ENCODE measurements at regions not wholly inside any gene's neighbourhood (a gene's known extent, or its start where the extent isn't known, plus 50 kb on each side); places are given as distances from the start of the nearest gene placed in this dataset.

DNA sequence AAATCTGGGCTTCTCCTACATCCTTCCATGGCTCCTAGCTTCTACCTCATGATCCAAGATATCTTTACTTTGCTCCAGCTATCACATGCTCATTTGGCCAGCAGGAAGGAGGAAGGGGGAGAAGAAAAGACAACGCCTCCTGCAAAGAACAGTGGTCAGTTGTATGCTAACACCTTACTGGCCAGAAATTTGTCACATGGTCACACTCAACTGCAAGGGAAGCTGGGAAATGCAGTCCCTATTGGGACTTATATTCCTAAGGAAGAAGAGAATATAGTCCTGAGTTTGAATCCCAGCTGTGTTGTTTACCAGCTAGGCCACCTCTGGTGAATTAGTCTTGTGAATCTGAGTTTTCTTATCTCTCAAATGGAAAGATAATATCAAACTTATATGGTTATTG lies 272.0 kb downstream of the BLID start:
- no peak for DNase-seq

DNA sequence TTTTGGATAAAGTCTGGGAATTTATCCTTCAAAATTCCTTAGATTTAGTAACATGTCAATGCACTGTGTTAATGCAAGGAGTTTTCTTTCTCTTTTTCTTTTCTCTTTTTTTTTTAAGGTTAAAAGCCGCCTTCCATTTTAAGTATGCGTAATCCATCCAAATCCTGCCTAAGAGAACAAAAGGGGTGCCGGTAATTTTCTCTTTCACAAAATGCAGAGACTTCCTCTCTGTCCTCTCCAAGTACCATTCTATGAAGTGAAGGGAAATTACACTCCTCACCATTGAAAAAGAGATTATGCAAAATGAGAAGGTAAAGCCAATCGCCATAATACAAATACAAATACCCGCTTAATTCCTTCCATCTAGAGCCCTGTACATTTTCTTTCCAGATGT lies 273.8 kb downstream of the BLID start:
- DNase-seq: no peak

DNA sequence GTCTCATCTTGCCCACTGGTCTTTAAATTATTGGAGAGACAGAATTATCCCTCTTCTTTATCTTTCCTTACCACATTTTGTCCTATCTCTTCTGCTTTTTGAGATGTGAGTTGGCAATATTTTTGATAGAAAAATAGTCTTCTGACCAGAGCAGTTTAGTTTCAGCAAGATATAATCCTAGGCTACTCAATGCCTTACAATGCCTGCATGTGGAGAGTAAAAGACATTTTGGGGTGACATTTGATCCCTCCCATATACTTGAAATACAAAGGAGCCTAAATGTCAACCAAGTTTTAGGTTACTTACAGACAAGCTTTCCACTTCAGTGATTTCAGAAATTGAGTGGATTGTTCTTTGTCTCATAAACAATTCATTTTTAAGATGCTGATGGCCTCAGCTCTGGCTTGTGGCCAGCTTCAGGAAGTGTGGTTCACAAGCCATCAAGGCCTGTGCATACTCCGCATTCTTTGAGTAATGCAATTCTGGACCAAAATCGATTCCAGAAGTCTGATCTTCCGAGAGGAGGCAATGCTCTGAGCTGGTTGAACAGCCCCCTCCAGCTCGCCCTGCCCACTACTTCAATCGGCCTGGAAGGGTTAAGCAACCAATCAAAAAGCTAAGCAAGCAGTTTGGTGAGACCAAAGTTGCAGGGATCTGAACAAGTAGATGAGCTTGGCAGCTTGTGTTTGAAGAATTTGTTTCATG lies 274.4 kb downstream of the BLID start:
- DNase-seq: no peak

- DNase-seq: no peak
Measured at GRCh38 chr11:121839781-121840180, 276.2 kb downstream of the BLID start.

GRCh38 chr11:121838571-121838970 lies 277.4 kb downstream of the BLID start:
- DNase-seq: no peak

GRCh38 chr11:121833970-121834369 lies 282.0 kb downstream of the BLID start:
- DNase-seq: no peak

GRCh38 chr11:121829159-121829643 lies 286.8 kb downstream of the BLID start:
- no peak for DNase-seq

- DNase-seq: no peak
Measured at GRCh38 chr11:121814962-121815361, 301.1 kb downstream of the BLID start.

DNA sequence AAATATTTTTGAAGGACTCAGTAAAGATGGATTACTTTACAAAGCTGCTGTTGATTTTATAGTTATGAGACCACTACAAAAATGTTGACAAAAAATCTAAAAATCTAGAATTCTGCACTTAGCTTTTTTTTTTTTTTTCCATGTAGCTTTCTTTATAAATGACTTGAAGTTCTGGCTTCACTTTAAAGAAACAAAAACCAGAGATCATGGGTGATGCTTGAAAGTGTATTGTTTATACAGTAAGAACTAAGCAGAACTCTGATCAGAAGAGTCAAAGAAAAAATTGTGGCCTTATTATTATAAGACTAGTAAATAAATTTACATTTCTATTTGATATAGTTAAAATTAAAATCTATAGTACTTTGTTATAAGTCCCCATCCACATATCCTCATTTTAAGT lies 301.7 kb downstream of the BLID start:
- no peak for DNase-seq

DNA sequence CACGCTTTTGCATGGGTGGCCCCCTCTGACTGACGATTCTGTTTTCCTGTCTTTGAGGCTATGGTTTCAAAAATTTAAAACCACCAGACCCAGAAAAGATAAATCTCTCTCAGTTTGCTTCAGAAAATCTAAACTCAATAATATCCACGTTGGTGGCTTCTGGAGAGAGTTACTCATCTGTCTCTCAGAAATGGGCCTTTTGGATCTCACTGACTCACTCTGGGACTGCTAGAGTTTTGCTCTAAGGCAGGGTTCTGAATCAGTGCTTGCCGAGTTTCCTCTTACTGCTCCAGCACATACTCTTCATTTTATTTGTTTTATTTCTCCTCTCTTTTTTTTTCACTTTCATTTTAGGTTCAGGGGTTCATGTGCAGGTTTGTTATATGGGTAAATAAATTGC lies 305.7 kb downstream of the BLID start:
- DNase-seq: no peak

GRCh38 chr11:121808096-121808495 lies 307.9 kb downstream of the BLID start:
- DNase-seq: no peak

DNA sequence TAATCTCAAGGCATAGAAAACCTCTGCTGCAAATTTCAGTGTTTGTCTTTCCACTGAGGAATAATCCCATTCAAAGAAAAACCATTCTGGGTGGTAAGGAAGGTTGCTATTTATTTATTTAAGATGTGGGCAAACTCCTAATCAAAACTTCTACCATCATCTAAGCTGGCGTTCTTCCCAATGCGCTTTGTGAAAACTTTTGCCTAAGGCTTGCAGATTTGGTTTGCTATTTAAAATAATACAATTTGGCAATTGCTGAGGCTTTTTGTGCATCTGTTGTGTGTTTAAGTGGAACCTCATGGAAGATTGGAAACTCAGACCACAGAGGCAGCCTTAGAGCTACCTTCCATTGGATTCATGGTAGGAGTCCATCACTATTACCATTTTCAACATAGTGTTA lies 309.0 kb downstream of the BLID start:
- no peak for DNase-seq

- no peak for DNase-seq
Measured at GRCh38 chr11:121802542-121802941, 313.5 kb downstream of the BLID start.

DNA sequence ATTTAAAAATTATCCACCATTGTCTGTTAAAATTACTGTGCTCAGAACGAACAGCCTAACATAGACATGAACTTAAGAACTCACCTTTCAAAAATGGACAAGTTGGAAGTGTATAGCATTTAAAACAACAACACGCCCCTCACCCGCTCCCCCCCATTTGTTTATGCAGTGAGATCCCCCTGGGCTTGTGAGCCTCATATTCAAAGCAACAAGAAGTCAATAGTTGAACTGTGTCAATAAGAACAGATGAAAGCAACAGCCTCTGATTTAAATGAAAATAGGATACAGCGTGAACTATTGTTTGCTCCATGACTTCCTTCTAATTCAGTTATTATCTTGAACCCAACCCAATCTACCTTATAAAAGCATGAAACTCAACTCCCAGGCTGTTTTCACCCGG lies 314.2 kb downstream of the BLID start:
- no peak for DNase-seq

GRCh38 chr11:121801394-121801748 lies 314.6 kb downstream of the BLID start:
- DNase-seq: no peak

DNA sequence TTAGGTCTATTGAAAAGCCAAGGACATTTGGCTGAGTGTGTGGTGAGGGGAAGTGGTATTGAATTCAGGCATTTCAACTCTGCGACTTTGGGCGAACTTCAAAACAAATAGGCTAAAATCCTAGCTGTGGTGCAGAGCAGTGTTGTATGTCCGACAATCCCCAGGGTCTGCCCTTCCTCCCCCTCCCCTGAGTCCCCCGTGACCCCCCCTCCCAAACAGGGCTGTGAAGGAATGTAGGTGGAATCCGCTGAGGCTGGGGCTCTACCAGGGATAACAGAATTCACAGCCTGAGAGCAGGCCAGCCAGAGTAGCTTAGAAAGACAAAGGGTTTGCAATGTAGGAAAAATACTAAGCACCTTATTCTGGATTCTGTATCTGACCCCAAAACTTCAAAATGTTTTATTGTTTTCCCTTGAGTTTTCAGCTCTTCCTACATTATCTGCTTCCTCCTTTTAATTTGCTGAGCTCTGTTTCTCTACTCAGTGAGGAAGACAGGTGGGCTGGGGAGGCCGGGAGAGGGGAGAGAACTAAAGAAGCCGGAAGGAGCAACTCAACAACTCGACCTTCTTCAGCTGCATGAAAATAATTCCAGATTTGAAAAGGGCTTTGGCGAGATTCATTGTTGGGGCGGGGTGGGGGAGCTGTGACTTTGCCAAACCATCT lies 315.2 kb downstream of the BLID start:
- DNase-seq: no peak

GRCh38 chr11:121800240-121800639 lies 315.8 kb downstream of the BLID start:
- no peak for DNase-seq

DNA sequence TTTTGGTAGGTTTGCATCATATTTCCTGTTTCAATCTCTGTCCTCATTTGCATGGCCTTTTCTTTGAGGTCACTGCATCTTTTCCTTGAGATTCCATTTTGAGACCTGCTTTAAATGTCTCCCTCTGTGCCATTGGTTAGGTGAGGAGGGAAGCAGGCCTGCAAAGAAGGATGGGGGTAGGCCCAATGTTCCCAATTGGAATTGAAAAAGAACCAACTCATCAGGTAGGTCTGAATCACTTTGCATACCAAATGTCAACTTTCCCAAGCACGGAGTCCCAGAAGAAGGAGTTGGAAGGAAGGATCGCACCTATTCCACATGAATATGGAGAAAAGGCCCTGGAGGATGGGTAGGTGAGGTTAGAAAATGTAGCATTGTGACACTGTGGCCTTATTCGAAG lies 318.5 kb downstream of the BLID start:
- no peak for DNase-seq

DNA sequence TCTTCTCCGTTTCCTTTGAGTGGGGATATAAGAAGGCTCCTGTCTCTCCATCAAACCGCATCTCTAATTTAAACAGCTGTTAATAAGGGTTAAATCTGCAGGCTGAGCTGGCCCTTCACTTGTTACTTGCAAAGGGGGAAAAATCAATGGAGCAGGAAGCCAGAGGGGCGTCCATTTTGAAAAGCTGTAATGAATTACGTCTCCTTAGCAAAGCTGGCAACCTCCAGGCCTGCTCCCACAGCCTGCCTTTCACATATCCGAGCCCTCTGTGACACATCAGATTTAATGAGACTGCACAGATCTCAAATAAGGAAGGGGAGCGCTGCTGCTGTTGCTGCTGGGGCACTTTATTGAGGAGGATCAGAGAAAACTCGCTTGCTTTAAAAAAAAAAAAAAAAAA lies 320.8 kb downstream of the BLID start:
- no peak for DNase-seq

DNA sequence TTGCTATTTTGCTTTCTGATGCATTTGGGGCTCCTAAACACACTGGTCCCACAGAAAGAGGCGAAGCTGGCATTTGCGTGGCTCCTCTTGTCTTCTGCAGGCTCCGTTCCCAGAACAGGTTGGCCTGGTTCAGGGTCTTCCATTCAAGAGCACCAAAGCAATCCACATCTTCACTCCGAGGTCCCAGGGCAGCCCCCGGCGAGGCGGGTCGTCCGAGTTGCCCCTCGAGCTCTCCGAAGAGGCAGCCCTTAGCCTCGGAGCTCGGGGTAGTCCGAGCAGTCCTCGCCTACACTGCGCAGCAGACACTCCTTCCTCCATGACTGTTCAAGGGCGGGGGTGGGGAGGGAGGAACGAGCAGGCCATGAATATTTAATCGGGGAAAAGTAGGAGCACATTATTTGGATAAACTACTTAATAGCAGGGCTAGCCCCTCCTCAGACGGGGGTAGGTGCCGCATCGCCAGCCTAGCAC lies 321.3 kb downstream of the BLID start:
- DNase-seq: no peak

GRCh38 chr11:121793916-121794315 lies 322.1 kb downstream of the BLID start:
- no peak for DNase-seq

- no peak for DNase-seq
Measured at GRCh38 chr11:121793291-121793690, 322.7 kb downstream of the BLID start.

DNA sequence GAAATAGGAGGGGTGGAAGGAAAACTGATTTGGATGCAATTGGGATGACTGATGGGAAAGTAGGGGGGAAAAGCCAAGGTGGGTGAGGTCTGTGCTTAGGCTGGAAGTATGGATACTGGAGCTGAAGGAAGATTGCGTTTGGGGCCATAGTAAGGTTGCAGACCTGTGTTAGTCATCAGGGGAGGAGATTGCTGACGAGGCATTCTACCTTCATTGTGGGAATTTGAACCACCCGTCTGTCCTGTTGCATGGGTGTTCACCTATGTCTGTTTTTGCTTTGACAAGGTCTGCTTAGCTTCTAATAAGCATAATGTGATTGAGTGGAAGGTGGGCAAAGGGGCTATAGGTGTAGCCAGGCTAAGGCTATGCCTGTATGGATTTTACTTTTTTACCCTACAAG lies 323.8 kb downstream of the BLID start:
- DNase-seq: no peak

DNA sequence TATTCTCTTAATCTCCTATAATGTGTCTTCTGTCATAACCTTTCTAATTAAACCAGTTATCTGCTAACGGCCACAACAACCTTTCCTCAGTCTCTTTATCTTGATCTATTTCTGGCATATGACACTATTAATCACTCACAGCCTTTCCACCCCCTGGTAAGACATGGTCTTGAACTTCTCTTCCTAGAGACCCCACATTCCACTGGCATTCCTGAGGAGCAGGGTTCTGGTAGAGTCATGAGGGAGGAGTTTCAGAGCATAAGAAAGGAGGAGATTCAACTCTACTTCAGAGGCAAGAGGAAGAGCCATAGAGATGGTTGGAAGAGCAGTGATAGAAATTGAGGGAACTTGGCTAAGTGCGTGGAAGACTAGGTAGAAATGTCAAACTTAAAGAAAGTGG lies 325.6 kb downstream of the BLID start:
- DNase-seq: no peak

DNA sequence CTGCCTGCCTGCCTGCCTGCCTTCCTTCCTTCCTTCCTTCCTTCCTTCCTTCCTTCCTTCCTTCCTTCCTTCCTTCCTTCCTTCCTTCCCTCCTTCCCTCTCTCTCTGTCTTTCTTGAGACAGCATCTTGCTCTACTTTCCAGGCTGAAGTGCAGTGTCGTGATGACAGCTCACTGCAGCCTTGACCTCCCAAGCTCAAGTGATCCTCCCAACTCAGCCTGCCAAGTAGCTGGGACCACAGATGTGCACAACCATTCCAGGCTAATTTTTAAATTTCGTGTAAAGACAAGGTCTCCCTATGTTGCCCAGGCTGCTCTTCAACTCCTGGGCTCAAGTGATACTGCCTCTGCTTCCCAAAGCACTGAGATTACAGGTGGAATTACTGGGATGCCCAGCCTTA lies 328.2 kb upstream of the SORL1-AS1 start:
- DNase-seq: no peak

Data from NCI-H2227 treated with DMSO at 0.1 percent for 48 hours (cell line).